HG03571 (cell line): ENCODE measurements at regions not wholly inside any gene's neighbourhood (a gene's known extent, or its start where the extent isn't known, plus 50 kb on each side); places are given as distances from the start of the nearest gene placed in this dataset.

ENCODE experiments used
- ATAC-seq: cut with Tn5 transposase; IDR thresholded peaks from one replicate; pipeline ENCODE4 v1.9.1; 2021; ENCODE audit not compliant: unreplicated experiment

DNA sequence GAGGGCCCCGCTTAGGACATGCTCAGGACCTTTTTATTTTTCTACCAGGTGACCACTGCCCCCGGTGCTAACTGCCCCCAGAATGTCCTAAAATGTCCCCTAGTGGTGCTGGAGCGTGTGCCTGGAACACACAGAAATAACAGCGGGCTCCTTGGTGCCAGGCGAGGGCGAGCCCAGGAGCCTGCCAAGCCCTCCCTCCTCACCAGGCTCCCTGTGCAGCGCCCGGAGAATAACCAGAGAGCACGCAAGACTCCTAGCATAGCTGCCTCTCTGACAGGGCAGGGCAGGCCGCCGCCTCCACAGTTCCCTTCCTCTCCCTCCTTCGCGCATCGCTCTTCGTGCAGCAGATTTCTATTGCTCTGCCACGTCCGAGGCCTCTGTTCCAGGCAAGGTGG, 84.3 kb upstream of the ZNF516 start:
- no peak for ATAC-seq

DNA sequence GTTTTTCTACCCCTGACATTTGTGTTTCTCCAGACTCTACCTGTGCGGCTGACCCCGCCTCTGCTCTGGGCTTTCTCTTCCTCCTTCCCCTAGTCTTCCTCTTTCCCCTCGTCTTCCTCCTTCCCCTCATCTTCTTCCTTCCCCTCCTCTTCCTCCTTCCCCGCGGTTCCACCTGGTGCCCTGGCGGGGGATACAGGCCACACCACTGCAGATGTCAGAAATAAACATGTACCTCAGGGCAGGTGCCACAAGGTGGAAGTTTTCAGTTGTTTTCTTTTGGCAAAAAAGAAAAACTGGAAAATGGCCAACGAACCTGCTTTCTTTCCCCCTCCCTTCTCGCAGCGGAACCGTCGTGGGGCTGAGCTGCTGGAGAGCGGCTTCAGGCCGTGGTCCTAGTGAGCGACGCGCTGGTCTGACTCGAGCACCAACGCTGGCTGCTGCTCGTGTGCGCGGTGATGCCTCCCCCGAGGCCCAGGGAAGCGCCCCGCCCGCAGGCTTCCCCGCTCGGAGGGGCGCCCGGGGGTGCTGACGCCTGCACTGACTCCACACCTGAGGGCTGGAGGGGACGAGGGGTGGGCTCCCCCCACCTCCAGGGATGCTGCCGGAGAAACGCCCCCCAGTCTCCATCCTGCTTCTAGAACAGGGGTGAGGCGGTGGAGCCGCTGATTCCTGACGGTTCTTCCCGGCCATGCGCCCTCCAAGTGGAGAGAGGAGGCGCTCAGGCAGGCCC, 83.7 kb upstream of the ZNF516 start:
- no peak for ATAC-seq

DNA sequence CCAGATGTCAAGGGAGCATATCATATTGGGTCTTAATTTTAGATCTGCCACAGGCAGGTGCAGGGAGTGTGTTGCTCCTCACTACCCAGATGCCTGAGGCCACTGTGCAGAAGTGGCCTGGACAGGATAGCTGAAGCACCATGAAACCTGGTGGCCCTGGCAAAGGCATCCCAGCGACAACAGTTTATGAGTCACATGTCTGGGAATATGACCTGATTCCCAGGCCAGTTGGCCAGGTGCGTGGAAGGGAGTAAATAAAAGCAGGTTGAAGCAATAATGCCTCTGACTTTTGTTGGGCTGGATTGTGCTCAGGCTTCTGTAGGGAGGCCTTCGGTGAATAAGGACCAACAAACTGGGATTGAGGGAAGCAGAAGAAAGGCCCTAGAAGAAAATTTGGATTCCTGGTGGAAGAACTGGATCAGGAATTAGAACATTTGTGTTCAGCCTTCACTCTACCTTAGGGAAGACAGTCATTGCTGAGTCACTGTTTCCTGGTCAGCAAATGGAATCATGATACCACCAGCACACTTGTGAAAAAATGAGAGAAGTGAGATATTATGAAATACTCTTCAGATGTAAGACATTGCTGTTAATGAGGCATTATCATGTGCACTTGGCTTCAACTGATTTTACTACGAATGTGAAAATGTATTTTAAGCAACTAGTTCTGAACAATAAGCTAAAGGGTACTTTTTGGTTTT, 78.4 kb upstream of the ZNF516 start:
- no peak for ATAC-seq

DNA sequence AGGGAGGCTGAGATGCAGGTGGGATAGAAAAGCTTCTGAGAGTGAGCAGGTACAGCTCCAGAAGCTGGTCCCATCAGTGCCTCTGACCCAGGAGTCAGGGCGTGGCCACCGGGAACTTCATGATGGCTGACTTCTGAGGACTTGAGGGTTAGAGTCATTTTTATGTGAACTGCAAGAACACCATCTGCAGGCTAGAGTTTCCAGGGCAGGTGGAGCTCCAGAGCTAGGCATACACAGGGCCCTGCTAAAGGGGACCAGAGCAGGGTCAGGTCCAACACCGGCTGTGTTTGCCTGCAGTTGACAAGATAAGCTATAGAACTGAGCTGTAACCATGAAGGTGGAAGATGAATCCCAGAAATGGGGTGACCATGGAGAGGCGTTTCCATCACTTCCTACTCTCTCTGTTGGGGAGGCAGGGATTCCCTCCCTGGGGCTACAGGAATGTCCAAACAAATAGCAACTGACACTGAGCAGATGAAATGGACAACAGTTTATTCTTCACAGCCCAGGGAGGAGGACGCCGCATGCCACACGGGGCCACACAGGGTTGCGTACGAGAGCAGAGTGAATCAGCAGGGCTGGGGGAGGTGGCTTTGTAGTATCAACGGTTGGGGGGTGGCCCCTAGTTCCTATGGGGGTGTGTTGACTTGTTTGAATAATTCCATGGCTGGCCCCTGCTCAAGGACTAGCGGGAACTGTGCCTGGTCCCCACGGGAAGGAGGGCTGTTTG, 77.6 kb upstream of the ZNF516 start:
- ATAC-seq, result no peak

DNA sequence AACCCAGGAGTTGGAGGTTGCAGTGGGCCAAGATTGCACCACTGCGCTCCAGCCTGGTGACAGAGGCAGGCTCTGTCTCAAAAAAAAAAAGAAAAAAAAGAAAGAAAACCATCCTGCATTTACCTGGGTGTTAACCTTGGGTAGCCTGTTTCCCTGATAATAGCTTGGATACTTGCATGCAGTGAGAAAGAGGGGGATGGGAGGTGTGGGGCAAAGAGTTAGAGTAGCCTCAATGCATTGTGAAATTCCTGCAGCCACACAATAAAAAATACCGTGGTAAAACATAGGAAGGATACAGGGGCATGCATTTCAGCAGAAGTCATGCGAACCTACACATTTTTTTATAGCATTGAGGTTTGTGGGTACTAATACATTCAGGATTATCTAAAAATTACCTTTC, 76.6 kb upstream of the ZNF516 start:
- no peak for ATAC-seq

DNA sequence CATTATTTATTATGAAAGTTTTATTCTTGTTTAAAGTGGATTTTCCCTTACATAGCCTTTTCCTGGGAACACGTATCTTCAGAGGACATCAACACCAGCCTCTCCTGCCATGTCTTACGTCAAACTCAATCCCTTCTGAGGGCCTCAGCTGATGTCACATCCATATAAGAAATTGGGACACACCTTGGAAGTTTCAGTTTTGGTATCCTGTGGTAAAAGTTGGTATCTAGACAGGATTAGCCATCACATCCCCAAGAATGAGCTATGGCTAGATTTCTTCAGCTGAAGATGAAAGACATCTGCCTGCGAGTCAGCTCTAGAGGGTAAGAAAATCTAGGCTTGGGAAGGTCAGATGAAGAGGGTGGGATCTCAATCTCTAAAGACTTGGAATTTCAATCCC, 75.8 kb upstream of the ZNF516 start:
- no peak for ATAC-seq

DNA sequence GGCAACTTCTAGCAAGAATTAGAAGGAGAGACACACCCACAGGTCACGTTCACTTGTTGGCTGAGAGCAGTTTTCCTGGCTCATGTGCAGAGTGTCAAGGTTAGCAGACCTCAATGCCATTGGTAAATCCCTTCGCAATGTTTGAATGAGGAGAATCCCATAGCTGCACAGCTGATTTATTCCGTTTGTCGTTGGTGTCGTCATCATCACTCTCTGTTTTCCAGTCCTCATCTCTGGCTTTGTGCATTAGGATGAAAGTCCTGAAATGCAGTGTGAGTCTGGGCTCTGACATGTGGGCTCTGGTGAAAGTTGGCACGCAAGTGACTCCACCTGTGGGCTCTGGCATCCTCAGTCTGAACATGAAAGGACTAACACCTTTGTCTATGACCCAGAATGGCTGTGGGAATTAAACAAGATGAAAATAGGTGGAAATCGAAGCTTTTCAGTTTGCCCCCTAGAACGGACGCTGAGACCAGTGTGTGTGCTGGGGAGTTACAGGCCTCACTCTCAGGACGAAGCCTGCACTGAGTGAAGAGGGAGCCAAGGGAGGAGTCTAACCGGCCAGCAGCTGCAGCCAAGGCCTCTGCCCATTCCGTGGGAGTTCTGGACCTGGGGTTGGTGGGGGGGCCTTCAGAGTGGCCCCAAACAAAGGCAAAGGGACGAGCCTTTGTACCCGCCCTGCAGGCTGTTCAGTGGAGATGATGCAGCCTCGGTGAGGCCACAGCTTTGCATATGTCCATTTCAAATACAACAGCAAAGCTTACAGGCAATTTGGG, 74.8 kb upstream of the ZNF516 start:
- no peak for ATAC-seq

DNA sequence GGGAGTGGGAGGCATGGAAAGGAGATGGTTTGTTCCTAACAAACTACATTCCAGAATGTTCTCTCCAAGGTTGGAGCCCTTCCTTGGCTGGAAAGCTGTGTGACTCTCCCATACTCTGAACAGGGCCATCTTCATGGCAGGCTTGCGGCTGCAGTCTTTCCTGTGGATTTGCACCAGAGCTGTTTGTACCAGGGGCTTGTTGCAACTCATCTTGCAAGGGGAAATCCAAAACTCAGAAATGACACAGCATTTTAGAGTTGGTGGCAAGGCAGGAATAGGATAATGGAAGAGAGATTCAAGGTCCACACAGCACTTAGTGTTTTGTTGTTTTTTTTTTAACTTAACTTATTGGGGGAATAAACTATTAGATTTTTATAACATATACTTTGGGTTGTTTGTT, 73.7 kb upstream of the ZNF516 start:
- ATAC-seq, result no peak

DNA sequence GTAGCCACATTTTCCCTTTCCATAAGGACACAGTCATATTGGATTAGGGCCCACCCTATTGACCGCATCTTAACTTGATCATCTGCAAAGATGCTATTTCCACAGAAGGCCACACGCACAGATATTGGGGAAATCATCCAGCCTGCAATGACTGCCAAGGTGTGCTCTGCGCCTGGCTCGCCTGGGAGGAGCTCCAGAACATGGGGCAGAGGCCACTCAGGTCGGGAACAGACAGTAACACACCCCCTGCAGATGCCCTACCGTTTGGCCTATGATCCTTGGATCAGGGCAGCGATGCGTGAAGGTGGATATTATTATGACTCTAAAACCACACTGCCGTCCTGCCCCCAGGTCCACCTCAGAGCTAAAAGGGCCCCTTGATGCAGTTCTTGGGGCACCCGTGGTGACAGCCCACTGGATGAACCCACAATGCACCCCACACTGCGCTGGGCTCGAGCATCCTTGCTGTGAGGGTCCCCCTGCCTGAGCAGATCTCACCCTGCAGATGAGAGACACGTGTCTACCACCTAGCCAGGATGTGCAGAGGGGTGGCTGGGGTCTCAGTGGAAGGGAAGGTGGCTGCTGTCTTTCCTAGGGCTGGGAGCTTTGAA, 72.9 kb upstream of the ZNF516 start:
- no peak for ATAC-seq

DNA sequence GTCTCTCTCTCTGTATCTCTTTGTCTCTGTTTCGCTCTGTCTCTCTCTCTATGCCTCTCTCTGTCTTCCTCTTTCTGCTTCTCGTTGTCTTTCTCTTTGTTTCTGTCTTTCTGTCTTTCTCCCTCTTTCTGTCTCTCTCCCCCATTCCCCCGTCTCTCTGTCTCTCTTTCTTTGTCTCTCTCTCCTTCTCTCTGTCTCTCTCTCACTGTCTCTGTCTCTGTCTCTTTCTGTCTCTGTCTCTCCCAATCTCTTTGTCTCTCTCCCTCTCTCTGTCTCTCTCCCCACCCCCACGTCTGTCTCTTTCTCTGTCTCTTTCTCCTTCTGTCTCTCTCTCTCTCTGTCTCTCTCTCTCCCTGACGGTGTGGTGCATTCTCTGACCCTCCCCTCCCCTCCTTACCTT, 71.9 kb upstream of the ZNF516 start:
- no peak for ATAC-seq

DNA sequence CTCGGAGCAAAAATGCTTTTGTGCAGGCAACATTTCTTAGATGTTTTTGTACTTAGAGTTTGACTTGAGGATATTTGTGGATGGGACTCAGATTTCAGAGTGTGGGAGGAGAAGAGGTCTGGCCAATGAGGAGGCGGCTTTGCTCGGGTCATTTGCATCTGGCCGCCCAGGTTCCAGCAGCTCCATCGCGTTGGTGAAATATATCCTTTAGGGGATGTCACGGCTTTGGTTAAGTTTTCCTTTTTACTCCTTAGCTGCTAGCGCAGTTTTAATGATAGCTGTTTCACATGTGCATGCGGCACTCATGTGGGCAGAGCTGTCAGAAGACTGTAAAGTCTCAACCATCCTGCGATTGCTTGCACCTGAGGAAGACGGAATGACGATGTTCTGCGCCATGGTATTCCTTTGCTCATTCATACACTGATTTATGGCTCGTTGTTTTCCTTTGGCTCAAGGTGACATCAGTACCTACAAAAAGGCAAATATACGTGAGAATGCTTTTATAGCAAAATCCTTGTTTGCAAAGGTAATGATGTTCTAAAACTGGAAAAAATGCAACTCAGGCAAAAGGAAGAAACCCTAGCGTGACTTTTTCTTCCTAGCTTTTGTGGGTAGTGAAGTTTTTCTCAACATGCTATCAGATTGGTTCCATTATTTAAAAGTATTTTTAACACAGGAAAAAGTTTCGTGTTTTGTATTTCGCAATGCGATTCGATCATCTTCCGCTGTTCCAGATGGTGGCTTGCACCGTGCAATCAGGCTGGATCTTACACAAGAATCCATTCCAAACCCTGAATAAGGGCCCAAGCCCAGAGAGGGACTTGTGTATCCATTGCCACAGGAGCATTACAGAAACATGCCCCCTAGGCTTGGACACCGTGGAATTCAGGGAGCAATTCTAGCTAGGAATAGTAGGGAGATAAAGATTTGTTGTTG, 70.5 kb upstream of the ZNF516 start:
- no peak for ATAC-seq

DNA sequence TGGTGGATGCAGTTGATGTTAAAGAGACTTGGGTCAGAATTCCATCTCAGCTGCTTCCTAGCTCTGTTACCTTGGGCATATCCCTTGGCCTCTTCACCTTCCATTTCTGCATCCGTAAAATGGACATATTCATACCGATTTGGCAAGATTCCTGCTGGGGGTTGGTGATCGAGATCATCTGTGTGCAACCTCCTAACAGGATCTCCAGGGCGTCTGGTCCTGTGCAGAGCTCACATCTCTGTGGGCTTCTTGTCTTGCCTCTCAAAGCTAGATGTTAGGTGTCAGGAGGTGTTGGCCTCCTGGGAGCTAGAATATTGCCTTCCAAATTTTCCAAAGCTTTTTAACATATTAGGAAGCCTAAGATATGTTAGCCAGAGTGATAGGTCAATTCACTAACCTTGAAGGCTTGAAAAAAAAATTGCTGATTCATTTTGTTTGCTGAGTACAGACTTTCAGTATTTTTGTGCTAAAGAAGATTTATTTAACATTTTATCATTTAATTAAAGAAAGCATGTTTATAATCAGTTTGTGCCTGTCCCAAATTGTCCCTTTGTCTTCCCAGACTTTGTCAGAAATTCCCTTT, 69.7 kb upstream of the ZNF516 start:
- no peak for ATAC-seq

DNA sequence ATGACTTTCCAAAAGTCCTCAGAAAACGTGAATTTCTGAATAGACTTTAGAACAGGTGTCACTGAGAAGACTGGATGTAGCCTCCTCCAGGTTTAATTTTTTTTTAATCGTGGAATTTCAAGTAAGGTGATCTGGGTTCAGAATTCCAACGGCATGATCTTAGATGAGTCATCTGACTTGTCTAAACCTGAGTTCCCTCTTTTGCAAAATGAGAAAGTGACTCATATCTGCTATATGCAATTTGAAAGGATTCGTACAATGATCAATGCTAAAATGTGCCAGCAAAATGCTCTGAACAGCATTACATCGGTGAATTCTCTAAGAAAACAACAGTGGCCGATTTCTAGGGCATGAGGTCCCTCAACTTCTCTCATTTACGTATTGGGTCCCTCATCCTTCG, 69.1 kb upstream of the ZNF516 start:
- no peak for ATAC-seq

DNA sequence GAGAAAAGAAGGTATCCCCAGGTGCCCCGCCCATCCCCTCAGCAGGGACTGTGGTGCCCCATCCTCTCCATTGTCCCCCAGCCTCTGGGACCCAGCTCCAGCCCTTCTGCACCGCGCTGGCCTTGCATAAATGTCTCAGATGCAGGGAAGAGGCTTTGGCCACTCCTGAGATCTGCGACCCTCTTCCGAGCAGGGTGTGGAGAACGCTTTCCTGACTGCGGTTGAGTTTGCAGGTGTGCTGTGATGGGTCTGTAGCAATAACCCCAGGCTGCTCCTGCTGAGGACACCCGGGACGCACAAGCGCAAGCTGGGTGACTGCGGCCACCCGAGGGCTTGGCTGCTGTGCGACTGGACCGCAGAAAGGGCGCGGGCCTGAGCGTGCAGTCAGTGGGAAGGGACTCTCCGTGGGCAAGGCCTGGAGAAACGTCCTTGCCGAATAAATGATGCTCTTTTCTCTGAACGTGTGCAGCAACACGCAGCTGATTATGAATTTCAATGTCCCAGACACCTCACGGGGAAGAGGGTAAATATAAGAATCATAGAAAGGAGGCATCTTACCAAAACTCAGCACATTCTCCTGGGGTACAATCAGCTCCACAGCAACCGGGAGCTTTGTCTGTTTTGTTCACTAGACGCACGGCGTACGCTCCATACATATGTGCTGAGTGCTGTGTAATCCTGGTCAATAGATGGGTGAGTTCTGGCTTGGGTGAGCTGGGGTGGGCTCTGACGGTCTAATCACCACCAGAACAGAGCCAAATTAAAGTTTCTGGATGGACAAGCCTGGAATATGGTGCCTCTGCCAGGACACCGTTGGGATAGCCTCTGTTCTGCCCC, 67.5 kb upstream of the ZNF516 start:
- no peak for ATAC-seq

DNA sequence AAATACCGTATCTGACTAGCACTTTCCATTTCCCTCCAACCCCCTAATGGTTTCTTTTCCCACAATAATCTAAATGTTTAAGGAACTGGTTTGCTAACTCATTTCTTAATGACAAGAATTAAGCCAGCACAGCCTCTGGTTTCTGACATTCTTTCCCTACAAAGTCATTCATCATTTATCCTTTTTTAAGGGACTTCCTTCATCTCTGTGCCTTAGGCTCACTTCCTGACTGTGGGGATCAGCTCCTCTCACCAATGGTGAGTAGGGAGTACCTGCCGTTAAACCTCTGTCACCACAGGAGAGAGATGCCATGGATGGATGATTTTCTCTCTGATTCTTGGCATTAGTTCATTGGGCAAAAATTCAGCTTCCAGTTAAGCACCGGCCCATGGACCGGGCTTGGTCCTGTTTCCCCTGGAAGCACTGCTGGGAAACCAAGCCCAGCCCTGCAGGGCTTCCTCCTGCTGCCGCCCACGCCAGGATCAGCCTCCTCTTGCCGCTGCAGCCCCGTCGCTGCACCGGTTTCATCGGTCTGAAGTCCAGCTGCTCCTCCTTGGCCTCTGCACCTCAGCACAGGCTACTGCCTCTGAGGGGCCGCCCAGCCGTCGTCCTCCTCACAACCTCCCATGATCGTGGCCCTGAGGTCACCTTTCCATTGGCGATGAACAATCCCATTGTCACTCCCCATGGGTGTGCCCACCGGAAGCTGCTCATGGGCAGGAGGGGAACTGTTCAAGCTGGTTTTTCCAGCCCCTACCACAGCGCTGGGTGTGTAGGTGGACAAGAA, 64.0 kb upstream of the ZNF516 start:
- ATAC-seq, result no peak

DNA sequence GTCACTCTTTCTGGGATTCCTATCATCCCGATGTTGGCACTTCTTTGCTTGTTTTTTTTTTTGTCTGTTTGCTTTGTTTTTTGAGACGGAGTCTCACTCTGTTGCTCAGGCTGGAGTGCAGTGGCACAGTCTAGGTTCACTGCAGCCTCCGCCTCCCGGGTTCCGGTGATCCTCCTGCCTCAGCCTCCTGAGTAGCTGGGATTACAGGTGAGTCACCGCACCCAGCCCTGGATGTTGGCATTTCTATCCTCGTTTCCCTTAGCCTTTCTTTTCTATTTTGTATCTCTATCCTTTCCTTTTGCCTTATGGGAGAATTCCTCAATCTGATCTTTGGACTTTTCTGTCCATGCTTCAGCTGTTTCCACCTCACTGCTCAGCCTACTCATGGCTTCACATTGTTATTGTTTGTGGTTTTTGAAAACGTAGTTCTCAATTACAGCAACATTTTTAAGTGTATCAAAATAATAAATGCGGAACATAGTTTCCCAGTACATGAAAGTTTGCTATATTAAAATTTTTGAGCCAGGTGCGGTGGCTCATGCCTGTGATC, 62.1 kb upstream of the ZNF516 start:
- ATAC-seq, result no peak

DNA sequence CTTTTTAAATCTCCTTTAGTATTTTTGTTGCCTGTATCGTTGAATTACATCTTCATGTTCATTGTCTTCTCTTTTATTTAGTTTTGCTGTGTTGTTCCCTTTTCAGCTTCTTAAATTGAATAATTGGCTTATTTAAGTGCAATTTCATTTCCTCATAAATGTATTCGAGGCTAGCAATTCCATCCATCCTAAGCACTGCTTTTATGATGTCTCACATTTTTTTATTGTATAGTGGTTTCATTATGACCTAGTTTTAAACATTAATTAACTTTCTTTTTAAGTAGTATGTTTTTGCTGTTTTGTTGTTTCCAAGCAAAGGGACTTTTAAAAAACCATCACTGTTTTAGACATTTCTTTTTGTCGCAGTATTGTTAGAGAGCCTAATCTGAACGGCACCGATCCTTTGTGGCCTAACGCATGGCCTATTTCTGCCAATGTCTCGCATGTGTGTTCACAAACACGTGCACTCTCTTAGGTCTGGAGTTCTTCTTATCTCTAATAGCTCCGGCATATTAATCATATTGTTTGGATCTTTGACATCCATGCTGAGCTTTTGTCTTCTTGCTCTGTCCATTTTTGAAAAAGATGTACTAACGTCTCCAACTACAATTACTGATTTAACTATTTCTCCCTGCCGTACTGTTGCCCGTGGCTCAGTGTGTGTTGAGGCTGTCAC, 59.6 kb upstream of the ZNF516 start:
- ATAC-seq, result no peak
